PC-9 (cell line): ENCODE measurements at regions not wholly inside any gene's neighbourhood (a gene's known extent, or its start where the extent isn't known, plus 50 kb on each side); places are given as distances from the start of the nearest gene placed in this dataset.
A peak's percentile ranks its signal among the peaks of the same experiment; 100 is the strongest.

Experiments
- BruUV-seq: library from RNA; stranded (reverse); fragments of 400-500 nt; replicated peaks from 2 replicates; lab custom pipeline; 2021; lab: Mats Ljungman, UMichigan
- CTCF ChIA-PET: fragments of 300-600 bp; sonication (Branson Sonifier 250); formaldehyde crosslinking; loops from one replicate; lab custom pipeline; 2022; ENCODE audit warnings: antibody characterized with exemption; lab: Charles Lee
- POLR2A ChIA-PET: fragments of 300-600 bp; sonication (Branson Sonifier 250); formaldehyde crosslinking; loops from one replicate; lab custom pipeline; 2022; ENCODE audit warnings: antibody characterized with exemption; ENCODE audit not compliant: unreplicated experiment; lab: Charles Lee
- DNase-seq, 2 experiments: peaks; one replicate each; pipeline versions ENCODE4 v3.0.0 to v3.0.0-alpha.2; 2015 to 2022; ENCODE audit warnings: mixed read lengths in 1 of 2
- H2AFZ ChIP-seq: fragments of 200-600 bp; sonication (generic); 2 replicates; pipeline ENCODE4 v1.8.1; 2017; ENCODE audit warnings: antibody characterized with exemption
- H3F3A ChIP-seq: fragments of 200-600 bp; sonication (generic); 2 replicates; pipeline ENCODE4 v1.8.1; 2017; ENCODE audit warnings: antibody characterized with exemption, mild to moderate bottlenecking, low read depth; ENCODE audit not compliant: insufficient read depth
- H3K27ac ChIP-seq: fragments of 200-600 bp; sonication (generic); 2 replicates; pipeline ENCODE4 v1.6.1; 2016; ENCODE audit warnings: mixed run types
- H3K27me3 ChIP-seq: fragments of 200-600 bp; sonication (generic); 2 replicates; pipeline ENCODE4 v1.6.1; 2016; ENCODE audit warnings: low read depth, mixed run types; ENCODE audit not compliant: insufficient read depth
- H3K36me3 ChIP-seq: fragments of 200-600 bp; sonication (generic); 2 replicates; pipeline ENCODE4 v1.6.1; 2016; ENCODE audit warnings: low read depth, mixed run types
- H3K4me1 ChIP-seq: fragments of 200-600 bp; sonication (generic); replicated peaks from 2 replicates; pipeline ENCODE4 v1.6.1; 2016; ENCODE audit warnings: mixed run types; ENCODE audit not compliant: insufficient read depth
- H3K4me2 ChIP-seq: fragments of 200-600 bp; sonication (generic); 2 replicates; pipeline ENCODE4 v1.6.1; 2017; ENCODE audit warnings: mixed run types
- H3K4me3 ChIP-seq: fragments of 200-600 bp; sonication (generic); 2 replicates; pipeline ENCODE4 v1.6.1; 2016; ENCODE audit warnings: mixed run types
- H3K79me2 ChIP-seq: fragments of 200-600 bp; sonication (generic); 2 replicates; pipeline ENCODE4 v1.6.1; 2017; ENCODE audit warnings: low read depth, mixed run types
- H3K9me2 ChIP-seq: fragments of 200-600 bp; sonication (generic); 2 replicates; pipeline ENCODE4 v1.8.1; 2017; ENCODE audit warnings: mild to moderate bottlenecking; ENCODE audit not compliant: insufficient read depth
- H3K9me3 ChIP-seq: fragments of 200-600 bp; sonication (generic); 2 replicates; pipeline ENCODE4 v1.8.1; 2016; ENCODE audit warnings: low read depth; ENCODE audit not compliant: insufficient read depth
- H4K20me1 ChIP-seq: fragments of 200-600 bp; sonication (generic); 2 replicates; pipeline ENCODE4 v1.8.1; 2017; ENCODE audit not compliant: insufficient read depth
- CTCF ChIP-seq: fragments of 200-600 bp; sonication (generic); conservative IDR thresholded peaks from 2 replicates; pipeline ENCODE4 v1.6.1; 2017; ENCODE audit warnings: mixed run types, antibody characterized with exemption, mild to moderate bottlenecking, moderate library complexity
- EZH2 ChIP-seq: fragments of 200-600 bp; sonication (generic); IDR thresholded peaks from 2 replicates; pipeline ENCODE4 v1.8.0; 2017; ENCODE audit warnings: antibody characterized with exemption, low read depth
- intact Hi-C: fragments of 100-400 bp; cut with micrococcal nuclease; formaldehyde crosslinking; loops from one replicate; pipeline ENCODE4 v1.10.0; 2022; ENCODE audit not compliant: unreplicated experiment

GRCh38 chr1:9455487-9456234, 83.6 kb upstream of the SLC25A33 start:
- no peak overlapping the region for H3K27ac ChIP-seq
- no peaks in the 10 kb centered on the region for H3K79me2 ChIP-seq
- ChIA-PET POLR2A (no interaction called here), CTCF (interaction anchor here (0.6 to 0.7 kb wide), 3 partner anchors 13 to 326 kb away, joined by 3 to 9 read pairs (median 5); no protein-coding TSS in a partner anchor)
- H3K9me3 ChIP-seq: no peaks in the 10 kb centered on the region
- intact Hi-C loops: loop anchor here (1.0 to 10.0 kb wide), 2 partner anchors 166 to 341 kb away; no protein-coding TSS in a partner anchor
- TF ChIP-seq CTCF: peak; percentile 73
- no peak for TF ChIP-seq EZH2
- H3K4me2 ChIP-seq: no peak overlapping the region
- H3K4me3 ChIP-seq: no peak overlapping the region
- H3K9me2 ChIP-seq: no peaks in the 10 kb centered on the region
- no TSS peak for BruUV-seq
- no peaks in the 10 kb centered on the region; the same call in 1 of the 2 replicates for H3K4me1 ChIP-seq
- no peaks in the 10 kb centered on the region for H3K27me3 ChIP-seq
- peak in 1 of 2 experiments; percentile 34 for DNase-seq
- no peaks in the 10 kb centered on the region for H3K36me3 ChIP-seq
- no peaks in the 10 kb centered on the region for H3F3A ChIP-seq
- H4K20me1 ChIP-seq: no peaks in the 10 kb centered on the region
- no peak overlapping the region for H2AFZ ChIP-seq

DNA sequence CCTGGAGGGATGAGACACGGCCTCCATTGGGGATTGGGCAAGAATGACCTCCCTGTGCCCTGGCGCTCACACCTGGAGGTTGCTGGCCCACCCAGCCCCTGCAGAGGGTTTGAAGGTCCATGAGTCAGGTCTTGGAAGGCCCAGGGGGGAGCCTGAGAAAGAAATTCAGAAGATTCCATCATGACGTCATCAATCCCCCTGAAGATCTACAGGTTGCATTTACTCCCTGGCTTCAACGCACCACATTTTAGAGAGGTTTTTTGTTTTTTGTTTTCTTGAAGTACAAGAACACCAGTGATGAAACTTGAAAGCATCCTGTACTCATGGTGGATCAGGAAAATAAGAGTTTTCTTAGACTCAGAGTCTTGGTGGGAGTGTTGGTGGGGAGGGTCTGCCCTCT, 82.4 kb upstream of the SLC25A33 start:
- no peaks in the 10 kb centered on the region for H3K27me3 ChIP-seq
- H3K27ac ChIP-seq: no peak overlapping the region
- no peak overlapping the region for H2AFZ ChIP-seq
- no peaks in the 10 kb centered on the region for H3K36me3 ChIP-seq
- ChIA-PET CTCF (no interaction called here), POLR2A (no interaction called here)
- H3K9me2 ChIP-seq: no peaks in the 10 kb centered on the region
- no peaks in the 10 kb centered on the region for H4K20me1 ChIP-seq
- H3K4me2 ChIP-seq: no peak overlapping the region
- H3K4me3 ChIP-seq: no peak overlapping the region
- DNase-seq: no peak
- no TSS peak for BruUV-seq
- no peaks in the 10 kb centered on the region for H3F3A ChIP-seq
- intact Hi-C loops: loop anchor here (10.0 kb wide), 1 partner anchor 342 kb away; no protein-coding TSS in a partner anchor
- no peak for TF ChIP-seq EZH2
- no peaks in the 10 kb centered on the region for H3K9me3 ChIP-seq
- no peaks in the 10 kb centered on the region for H3K79me2 ChIP-seq
- H3K4me1 ChIP-seq: no peaks in the 10 kb centered on the region; the same call in 1 of the 2 replicates

- CTCF ChIA-PET: interaction anchor here (0.6 kb wide), 1 partner anchor 1191 kb away, joined by 9 read pairs; no protein-coding TSS in a partner anchor
- intact Hi-C loops: loop anchor here (10.0 kb wide), 1 partner anchor 345 kb away; no protein-coding TSS in a partner anchor
- POLR2A ChIA-PET: no interaction called here
Observed at GRCh38 chr1:9459816-9460407, 79.4 kb upstream of the SLC25A33 start.

More at GRCh38 chr1:9459816-9460407, 79.4 kb upstream of the SLC25A33 start:
- H3K4me2 ChIP-seq: no peak overlapping the region
- no peak overlapping the region for H3K27ac ChIP-seq
- no peak overlapping the region for H3K4me3 ChIP-seq
- DNase-seq: no peak
- no peaks in the 10 kb centered on the region for H3F3A ChIP-seq
- no peak for TF ChIP-seq CTCF
- no peak for TF ChIP-seq EZH2
- H3K36me3 ChIP-seq: no peaks in the 10 kb centered on the region
- H4K20me1 ChIP-seq: no peaks in the 10 kb centered on the region
- no peaks in the 10 kb centered on the region for H3K27me3 ChIP-seq
- H3K79me2 ChIP-seq: no peaks in the 10 kb centered on the region
- no peaks in the 10 kb centered on the region for H3K9me3 ChIP-seq
- H2AFZ ChIP-seq: no peak overlapping the region
- no peaks in the 10 kb centered on the region; the same call in 1 of the 2 replicates for H3K4me1 ChIP-seq
- BruUV-seq: no TSS peak
- no peaks in the 10 kb centered on the region for H3K9me2 ChIP-seq
